VCaP (cell line): ENCODE measurements at regions not wholly inside any gene's neighbourhood (a gene's known extent, or its start where the extent isn't known, plus 50 kb on each side); places are given as distances from the start of the nearest gene placed in this dataset.

Experiments used
- H3K27ac ChIP-seq: fragments of 450-650 bp; 2 replicates; pipeline ENCODE4 v1.5.1; 2017
- TF ChIP-seq, protein P1 (sequence below): fragments of 450-650 bp; conservative IDR thresholded peaks from 2 replicates; pipeline ENCODE4 v1.5.1; 2017; ENCODE audit warnings: mild to moderate bottlenecking, moderate library complexity

- TF ChIP-seq, protein P1, sequence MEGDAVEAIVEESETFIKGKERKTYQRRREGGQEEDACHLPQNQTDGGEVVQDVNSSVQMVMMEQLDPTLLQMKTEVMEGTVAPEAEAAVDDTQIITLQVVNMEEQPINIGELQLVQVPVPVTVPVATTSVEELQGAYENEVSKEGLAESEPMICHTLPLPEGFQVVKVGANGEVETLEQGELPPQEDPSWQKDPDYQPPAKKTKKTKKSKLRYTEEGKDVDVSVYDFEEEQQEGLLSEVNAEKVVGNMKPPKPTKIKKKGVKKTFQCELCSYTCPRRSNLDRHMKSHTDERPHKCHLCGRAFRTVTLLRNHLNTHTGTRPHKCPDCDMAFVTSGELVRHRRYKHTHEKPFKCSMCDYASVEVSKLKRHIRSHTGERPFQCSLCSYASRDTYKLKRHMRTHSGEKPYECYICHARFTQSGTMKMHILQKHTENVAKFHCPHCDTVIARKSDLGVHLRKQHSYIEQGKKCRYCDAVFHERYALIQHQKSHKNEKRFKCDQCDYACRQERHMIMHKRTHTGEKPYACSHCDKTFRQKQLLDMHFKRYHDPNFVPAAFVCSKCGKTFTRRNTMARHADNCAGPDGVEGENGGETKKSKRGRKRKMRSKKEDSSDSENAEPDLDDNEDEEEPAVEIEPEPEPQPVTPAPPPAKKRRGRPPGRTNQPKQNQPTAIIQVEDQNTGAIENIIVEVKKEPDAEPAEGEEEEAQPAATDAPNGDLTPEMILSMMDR, result no peak
- H3K27ac ChIP-seq, result no peak overlapping the region
These were observed 88.4 kb downstream of the CTTN start for GRCh38 chr11:70486731-70487130.

GRCh38 chr11:70487160-70487559 lies 88.8 kb downstream of the CTTN start:
- TF ChIP-seq, protein P1, result no peak
- no peak overlapping the region for H3K27ac ChIP-seq

- no peak overlapping the region for H3K27ac ChIP-seq
- TF ChIP-seq, protein P1, result no peak
These were observed 89.4 kb downstream of the CTTN start for GRCh38 chr11:70487756-70488155.

- TF ChIP-seq, protein P1, result no peak
- H3K27ac ChIP-seq, result no peak overlapping the region
These were observed 89.9 kb downstream of the CTTN start for GRCh38 chr11:70488171-70488703.

DNA sequence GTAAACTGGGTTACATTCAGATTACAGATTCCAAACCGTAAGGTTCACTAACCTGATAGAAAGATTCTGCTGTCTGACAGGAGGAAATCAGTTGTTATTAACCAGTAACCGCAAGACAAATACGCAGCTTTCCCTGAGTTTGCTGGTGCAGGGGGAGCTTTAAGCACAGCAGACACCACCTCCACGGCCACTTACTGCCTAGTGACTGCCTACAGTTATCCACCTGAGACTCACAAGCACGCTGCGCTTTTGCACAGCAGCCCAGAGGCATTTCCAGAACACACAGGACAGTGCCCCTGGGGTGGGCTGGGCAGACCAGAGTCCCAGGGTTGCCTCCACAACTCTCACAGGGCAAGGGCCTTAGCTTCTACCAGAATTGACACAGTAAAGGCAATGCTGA lies 90.9 kb downstream of the CTTN start:
- no peak overlapping the region for H3K27ac ChIP-seq
- TF ChIP-seq, protein P1, result no peak

DNA sequence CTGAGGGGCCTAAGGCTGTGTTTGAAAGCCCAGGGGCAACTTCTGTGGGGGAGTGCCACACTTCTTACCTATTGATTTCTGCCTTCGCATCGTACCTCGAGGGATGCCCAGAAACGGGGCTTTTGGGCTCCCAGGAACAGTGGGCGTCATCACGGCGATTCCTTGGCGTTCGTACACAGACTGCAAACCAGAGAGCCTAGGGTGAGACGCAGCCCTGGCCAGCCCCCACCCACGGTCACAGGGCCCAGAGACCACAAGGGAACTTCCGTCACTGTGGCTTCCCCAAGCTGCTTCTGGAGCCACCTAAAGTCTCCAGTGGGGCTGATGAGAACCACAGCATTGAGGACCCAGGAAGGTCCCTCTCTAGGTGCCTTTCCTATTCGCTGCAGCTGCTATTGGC lies 91.9 kb downstream of the CTTN start:
- H3K27ac ChIP-seq, result no peak overlapping the region
- TF ChIP-seq, protein P1, result no peak

- TF ChIP-seq, protein P1, result no peak
- H3K27ac ChIP-seq, result no peak overlapping the region
These were observed 92.6 kb downstream of the CTTN start for GRCh38 chr11:70490723-70491558.
